ENCODE measurements at regions not wholly inside any gene's neighbourhood (a gene's known extent, or its start where the extent isn't known, plus 50 kb on each side); places are given as distances from the start of the nearest gene placed in this dataset.

GRCh38 chr22:49091451-49091850, 736.2 kb downstream of the BRD1 start:
- in situ Hi-C loops (cut with HindIII; ENCODE audit: low sequenced_read_pairs): no loop called here
- no peak for DNase-seq (ENCODE audit: low read depth)
- no peak overlapping the region for H3K4me3 ChIP-seq (ENCODE audit: low read depth, low read length)
- TF ChIP-seq CTCF (IDR thresholded peaks at IDR 0.05; ENCODE audit: low read depth, low read length, missing control alignments): no peak

GRCh38 chr22:49090853-49091135, 736.9 kb downstream of the BRD1 start:
- H3K4me3 ChIP-seq (ENCODE audit: low read depth, low read length): no peak overlapping the region
- no peak for TF ChIP-seq CTCF (IDR thresholded peaks at IDR 0.05; ENCODE audit: low read depth, low read length, missing control alignments)
- in situ Hi-C loops (cut with HindIII; ENCODE audit: low sequenced_read_pairs): no loop called here
- DNase-seq (ENCODE audit: low read depth): no peak

- no peak for DNase-seq (ENCODE audit: low read depth)
- in situ Hi-C loops (cut with HindIII; ENCODE audit: low sequenced_read_pairs): no loop called here
- TF ChIP-seq CTCF (IDR thresholded peaks at IDR 0.05; ENCODE audit: low read depth, low read length, missing control alignments): no peak
- no peak overlapping the region for H3K4me3 ChIP-seq (ENCODE audit: low read depth, low read length)
These were observed 737.4 kb downstream of the BRD1 start for GRCh38 chr22:49090061-49090852.

GRCh38 chr22:49088801-49089791, 738.6 kb downstream of the BRD1 start:
- no peak overlapping the region for H3K4me3 ChIP-seq (ENCODE audit: low read depth, low read length)
- TF ChIP-seq CTCF (IDR thresholded peaks at IDR 0.05; ENCODE audit: low read depth, low read length, missing control alignments): no peak
- no peak for DNase-seq (ENCODE audit: low read depth)
- in situ Hi-C loops (cut with HindIII; ENCODE audit: low sequenced_read_pairs): no loop called here

- H3K4me3 ChIP-seq (ENCODE audit: low read depth, low read length): no peak overlapping the region
- no peak for DNase-seq (ENCODE audit: low read depth)
- no peak for TF ChIP-seq CTCF (IDR thresholded peaks at IDR 0.05; ENCODE audit: low read depth, low read length, missing control alignments)
- in situ Hi-C loops (cut with HindIII; ENCODE audit: low sequenced_read_pairs): no loop called here
These were observed 739.7 kb downstream of the BRD1 start for GRCh38 chr22:49087716-49088601.

- in situ Hi-C loops (cut with HindIII; ENCODE audit: low sequenced_read_pairs): no loop called here
- H3K4me3 ChIP-seq (ENCODE audit: low read depth, low read length): no peak overlapping the region
- DNase-seq (ENCODE audit: low read depth): no peak
- no peak for TF ChIP-seq CTCF (IDR thresholded peaks at IDR 0.05; ENCODE audit: low read depth, low read length, missing control alignments)
These were observed 740.5 kb downstream of the BRD1 start for GRCh38 chr22:49087198-49087597.
